Chondrocyte (in vitro differentiated cells): ENCODE measurements at regions not wholly inside any gene's neighbourhood (a gene's known extent, or its start where the extent isn't known, plus 50 kb on each side); places are given as distances from the start of the nearest gene placed in this dataset.

Experiments
- DNase-seq: peaks from one replicate; pipeline ENCODE4 v3.0.0; 2021; ENCODE audit warnings: mixed read lengths, low spot score
- H3K27ac Mint-ChIP-seq: one replicate; pipeline ENCODE4 v1.8.0; 2021; ENCODE audit warnings: mild to moderate bottlenecking, moderate library complexity, mixed read lengths; ENCODE audit not compliant: unreplicated experiment
- H3K27me3 Mint-ChIP-seq: 2 replicates; pipeline ENCODE4 v1.8.0; 2021; ENCODE audit warnings: low read depth, mixed read lengths
- H3K36me3 Mint-ChIP-seq: 2 replicates; pipeline ENCODE4 v1.8.0; 2021; ENCODE audit warnings: low read depth, mixed read lengths
- H3K4me1 Mint-ChIP-seq: 2 replicates; pipeline ENCODE4 v1.8.0; 2021; ENCODE audit warnings: low read depth, mild to moderate bottlenecking, mixed read lengths
- H3K4me3 Mint-ChIP-seq: one replicate; pipeline ENCODE4 v1.8.0; 2021; ENCODE audit warnings: mild to moderate bottlenecking, moderate library complexity, mixed read lengths; ENCODE audit not compliant: unreplicated experiment
- H3K9me3 Mint-ChIP-seq: 2 replicates; pipeline ENCODE4 v1.8.0; 2021; ENCODE audit warnings: low read depth, mixed read lengths
- CTCF ChIP-seq: fragments of 200-600 bp; sonication (generic); IDR thresholded peaks from 2 replicates; pipeline ENCODE4 v1.5.0; 2021; ENCODE audit warnings: antibody characterized with exemption, mild to moderate bottlenecking, moderate library complexity

DNA sequence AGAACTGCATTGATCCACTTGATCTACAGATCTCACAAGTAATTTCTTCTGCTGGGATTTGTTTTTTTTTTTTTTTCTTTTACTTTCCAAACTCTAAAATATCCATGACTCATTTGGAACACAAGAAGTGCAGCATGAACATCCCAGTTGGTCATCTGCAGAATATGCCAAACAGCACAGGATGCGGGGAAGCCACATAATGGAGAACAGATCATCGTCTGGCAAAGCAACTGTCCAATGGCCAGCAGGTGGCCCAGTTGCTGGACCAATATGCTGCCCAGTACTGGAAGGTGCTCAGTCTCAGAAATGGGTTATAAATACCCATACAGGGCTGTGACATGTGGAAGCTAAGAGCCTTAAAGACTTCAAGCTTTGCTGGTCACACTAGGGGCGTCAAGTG is 221.3 kb upstream of the TAS2R1 start:
- Mint-ChIP-seq H3K36me3 (no peaks in the 10 kb centered on the region), H3K27me3 (no peaks in the 10 kb centered on the region), H3K4me1 (peaks cover 11% of the 10 kb centered on the region), H3K27ac (no peak overlapping the region), H3K9me3 (peaks cover 3% of the 10 kb centered on the region), H3K4me3 (no peak overlapping the region)
- peak; percentile 70 for TF ChIP-seq CTCF
- no peak for DNase-seq

GRCh38 chr5:9850456-9850855 is 220.3 kb upstream of the TAS2R1 start:
- H3K27me3 Mint-ChIP-seq, result no peaks in the 10 kb centered on the region
- no peaks in the 10 kb centered on the region for H3K36me3 Mint-ChIP-seq
- H3K4me3 Mint-ChIP-seq, result no peak overlapping the region

GRCh38 chr5:9847631-9848030 is 217.5 kb upstream of the TAS2R1 start:
- H3K4me3 Mint-ChIP-seq, result no peak overlapping the region
- no peaks in the 10 kb centered on the region for H3K36me3 Mint-ChIP-seq
- no peak for DNase-seq
- no peaks in the 10 kb centered on the region for H3K27me3 Mint-ChIP-seq
- H3K27ac Mint-ChIP-seq, result no peak overlapping the region
- peaks cover 11% of the 10 kb centered on the region for H3K4me1 Mint-ChIP-seq
- no peaks in the 10 kb centered on the region for H3K9me3 Mint-ChIP-seq
- TF ChIP-seq CTCF, result no peak

More at GRCh38 chr5:9850456-9850855, 220.3 kb upstream of the TAS2R1 start:
- no peak for TF ChIP-seq CTCF
- Mint-ChIP-seq H3K4me1 (peaks cover 11% of the 10 kb centered on the region), H3K9me3 (no peaks in the 10 kb centered on the region), H3K27ac (no peak overlapping the region)
- no peak for DNase-seq

- Mint-ChIP-seq H3K36me3 (peaks cover 3% of the 10 kb centered on the region), H3K4me3 (no peak overlapping the region), H3K4me1 (no peaks in the 10 kb centered on the region), H3K27ac (no peak overlapping the region), H3K9me3 (peaks cover 12% of the 10 kb centered on the region), H3K27me3 (no peaks in the 10 kb centered on the region)
- no peak for TF ChIP-seq CTCF
- DNase-seq, result no peak
Measured at GRCh38 chr5:9845185-9845584, 215.0 kb upstream of the TAS2R1 start.

DNA sequence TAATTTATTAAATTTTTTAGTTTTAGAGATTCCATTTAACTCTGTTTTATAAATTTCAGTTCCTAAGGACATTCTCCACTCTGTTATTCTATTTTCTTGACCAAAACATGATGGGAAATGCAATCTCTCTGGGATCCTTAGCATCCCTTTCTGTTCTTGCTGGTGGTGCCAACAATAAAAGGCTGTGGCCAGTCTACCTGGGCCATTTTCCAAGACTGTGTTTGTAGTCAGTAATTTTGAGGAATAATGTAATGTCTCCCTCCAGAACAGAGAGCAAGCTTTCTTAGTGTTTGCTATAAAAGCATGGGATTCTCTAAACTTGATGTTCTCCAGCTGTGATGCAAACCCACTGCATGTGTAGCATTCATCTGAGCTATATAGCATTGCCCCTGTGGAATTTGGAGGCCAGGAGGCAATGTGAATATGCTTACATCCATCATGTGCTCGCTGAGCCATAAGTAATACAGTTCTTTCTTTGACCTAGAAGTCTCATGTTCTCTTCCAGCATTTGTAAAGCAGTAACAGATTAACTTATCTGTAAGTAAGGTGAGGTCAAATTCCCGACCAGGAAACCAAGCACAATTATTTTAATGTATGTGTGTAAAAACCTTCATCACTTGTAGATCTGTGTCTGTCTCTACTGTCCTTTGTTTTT is 211.5 kb upstream of the TAS2R1 start:
- Mint-ChIP-seq H3K9me3 (peaks cover 12% of the 10 kb centered on the region), H3K4me1 (peaks cover 7% of the 10 kb centered on the region), H3K4me3 (no peak overlapping the region), H3K27ac (no peak overlapping the region), H3K36me3 (peaks cover 3% of the 10 kb centered on the region), H3K27me3 (no peaks in the 10 kb centered on the region)
- TF ChIP-seq CTCF, result no peak
- no peak for DNase-seq
